ENCODE measurements at regions not wholly inside any gene's neighbourhood (a gene's known extent, or its start where the extent isn't known, plus 50 kb on each side); places are given as distances from the start of the nearest gene placed in this dataset.

DNA sequence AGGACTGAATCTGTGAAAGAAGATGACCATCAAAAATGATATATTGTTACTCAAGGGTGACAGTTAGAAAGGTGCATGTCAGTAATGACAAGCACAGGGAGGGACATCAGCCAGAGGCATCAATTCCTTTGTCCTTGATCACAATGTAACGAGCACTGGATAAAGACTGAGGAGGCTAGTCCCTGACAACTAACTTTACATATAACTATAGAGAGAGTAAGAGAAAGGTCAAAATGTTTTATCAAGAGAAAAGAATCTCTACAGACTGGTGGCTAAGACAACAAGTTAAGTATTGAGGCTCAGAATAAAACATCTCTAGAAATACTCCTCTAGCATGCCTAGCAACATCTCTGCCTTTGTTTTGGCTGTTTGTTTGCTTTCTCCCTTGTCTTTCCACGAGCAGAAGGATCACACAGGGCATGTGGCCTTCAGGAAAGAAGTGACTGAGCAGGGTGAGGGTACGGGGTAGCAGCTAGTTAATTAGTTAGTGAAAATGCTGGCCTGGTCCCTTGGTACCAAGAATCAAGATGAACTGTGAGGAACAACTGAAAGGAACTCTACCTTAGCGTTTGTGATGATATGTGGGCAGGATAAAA lies 724.1 kb upstream of the MEF2C start:
- TF ChIP-seq EZH2 (IDR thresholded peaks at IDR 0.05; ENCODE audit: insufficient read depth, poor library complexity, severe bottlenecking) (no peak), EZH2phosphoT487 (IDR thresholded peaks at IDR 0.05; ENCODE audit: insufficient read depth, low read depth) (no peak)
